K562 (cell line): ENCODE measurements at regions not wholly inside any gene's neighbourhood (a gene's known extent, or its start where the extent isn't known, plus 50 kb on each side); places are given as distances from the start of the nearest gene placed in this dataset.

ENCODE experiments used
- COPS2 ChIP-seq: fragments of 450-650 bp; conservative IDR thresholded peaks from 2 replicates; pipeline ENCODE4 v1.6.1; 2016; ENCODE audit warnings: mild to moderate bottlenecking, moderate library complexity
- CTCF ChIP-seq, 3 experiments: IDR thresholded peaks in 2 of 3; conservative IDR thresholded peaks in 1 of 3; 2 replicates each; pipeline ENCODE4 v1.5.1; 2011 to 2012; ENCODE audit warnings: low read length in 3 of 3, mild to moderate bottlenecking in 3 of 3, control low read depth in 2 of 3, improper control_type of control experiment in 1 of 3, inconsistent platforms in 1 of 3, low read depth in 1 of 3, mixed read lengths in 1 of 3, moderate library complexity in 1 of 3; ENCODE audit not compliant: insufficient read depth in 2 of 3
- EP300 ChIP-seq: IDR thresholded peaks from 2 replicates; pipeline ENCODE4 v1.6.1; 2012; ENCODE audit warnings: low read length, improper control_type of control experiment
- EZH2 ChIP-seq: IDR thresholded peaks from 2 replicates; pipeline ENCODE4 v1.6.1; 2012; ENCODE audit warnings: low read depth, mild to moderate bottlenecking, inconsistent platforms, low read length, borderline replicate concordance
- HDAC3 ChIP-seq: fragments of 450-650 bp; IDR thresholded peaks from 2 replicates; pipeline ENCODE4 v1.6.1; 2018; ENCODE audit warnings: borderline replicate concordance, mild to moderate bottlenecking, moderate library complexity; ENCODE audit not compliant: partially characterized antibody
- KLF16 ChIP-seq: IDR thresholded peaks from 2 replicates; pipeline ENCODE4 v1.6.1; 2016; ENCODE audit warnings: antibody characterized with exemption
- POLR2AphosphoS5 ChIP-seq: IDR thresholded peaks from 2 replicates; pipeline ENCODE4 v1.6.1; 2011; ENCODE audit warnings: mild to moderate bottlenecking, low read depth, low read length, moderate library complexity; ENCODE audit not compliant: control insufficient read depth, insufficient read depth
- POU5F1 ChIP-seq: fragments of 150-350 bp; IDR thresholded peaks from 2 replicates; pipeline ENCODE4 v1.6.1; 2014; ENCODE audit warnings: borderline replicate concordance, low read length, low read depth, mild to moderate bottlenecking; ENCODE audit not compliant: partially characterized antibody
- RBFOX2 ChIP-seq: fragments of 200-400 bp; formaldehyde crosslinking; IDR thresholded peaks from 2 replicates; pipeline ENCODE4 v1.6.1; 2017; ENCODE audit warnings: low read depth, mild to moderate bottlenecking, low read length, moderate library complexity
- ZNF12 ChIP-seq: sonication (generic); formaldehyde crosslinking; IDR thresholded peaks from 2 replicates; pipeline ENCODE4 v1.4.0; 2020; ENCODE audit warnings: mild to moderate bottlenecking, missing genetic modification reagents
- ZNF316 ChIP-seq: fragments of 450-650 bp; IDR thresholded peaks from 2 replicates; pipeline ENCODE4 v1.6.1; 2016
- TF ChIP-seq, protein P1 (sequence below): sonication (generic); formaldehyde crosslinking; IDR thresholded peaks from 2 replicates; pipeline ENCODE4 v1.9.0; 2022; ENCODE audit warnings: mild to moderate bottlenecking, missing genetic modification reagents

- TF ChIP-seq KLF16 (no peak), ZNF316 (no peak), COPS2 (no peak), EZH2 (no peak), POLR2AphosphoS5 (no peak), POU5F1 (no peak), RBFOX2 (no peak), ZNF12 (no peak), CTCF (IDR thresholded peaks at IDR 0.05 in 2 of 3, conservative IDR thresholded peaks at IDR 0.05 in 1 of 3; ENCODE audit: insufficient read depth in 2 of 3, low read depth in 1 of 3, low read length in 3 of 3) (no peak), EP300 (no peak), HDAC3 (no peak)
- TF ChIP-seq, protein P1, sequence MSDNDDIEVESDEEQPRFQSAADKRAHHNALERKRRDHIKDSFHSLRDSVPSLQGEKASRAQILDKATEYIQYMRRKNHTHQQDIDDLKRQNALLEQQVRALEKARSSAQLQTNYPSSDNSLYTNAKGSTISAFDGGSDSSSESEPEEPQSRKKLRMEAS (CRISPR knock-in tag): no peak
Measured at GRCh38 chr22:34743110-34743751, 322.7 kb upstream of the ISX start.
